SK-N-SH treated with all-trans-retinoic acid at 6 μM for 48 hours (cell line): ENCODE measurements at regions not wholly inside any gene's neighbourhood (a gene's known extent, or its start where the extent isn't known, plus 50 kb on each side); places are given as distances from the start of the nearest gene placed in this dataset.

Experiments
- ARNTL ChIP-seq: fragments of 450-650 bp; formaldehyde crosslinking; IDR thresholded peaks from 2 replicates; pipeline ENCODE4 v1.5.0; 2020; ENCODE audit warnings: low read depth, mild to moderate bottlenecking, moderate library complexity, borderline replicate concordance
- CREB5 ChIP-seq: fragments of 250-450 bp; sonication (Bioruptor Pico); IDR thresholded peaks from 2 replicates; pipeline ENCODE4 v1.5.1; 2020; ENCODE audit warnings: low read depth, mild to moderate bottlenecking, moderate library complexity
- CSDC2 ChIP-seq: fragments of 250-450 bp; sonication (Bioruptor Pico); IDR thresholded peaks from 2 replicates; pipeline ENCODE4 v1.5.0; 2020; ENCODE audit warnings: mild to moderate bottlenecking, moderate library complexity
- CSRNP3 ChIP-seq: fragments of 250-450 bp; sonication (Bioruptor Pico); IDR thresholded peaks from 2 replicates; pipeline ENCODE4 v1.5.1; 2021; ENCODE audit warnings: mild to moderate bottlenecking, moderate library complexity
- ESRRG ChIP-seq: fragments of 250-450 bp; sonication (Bioruptor Pico); IDR thresholded peaks from 2 replicates; pipeline ENCODE4 v1.6.1; 2021; ENCODE audit warnings: mild to moderate bottlenecking
- OSR1 ChIP-seq: fragments of 250-450 bp; sonication (Bioruptor Pico); IDR thresholded peaks from 2 replicates; pipeline ENCODE4 v1.8.0; 2022; ENCODE audit warnings: moderate library complexity, mild to moderate bottlenecking, inconsistent platforms
- PPARA ChIP-seq: fragments of 250-450 bp; sonication (Bioruptor Pico); IDR thresholded peaks from 2 replicates; pipeline ENCODE4 v1.5.0; 2020; ENCODE audit warnings: mild to moderate bottlenecking, borderline replicate concordance
- ZNF565 ChIP-seq: fragments of 450-650 bp; formaldehyde crosslinking; conservative IDR thresholded peaks from 2 replicates; pipeline ENCODE4 v1.5.0; 2020; ENCODE audit warnings: low read depth, mild to moderate bottlenecking, moderate library complexity
- ZNF70 ChIP-seq: fragments of 450-650 bp; formaldehyde crosslinking; IDR thresholded peaks from 2 replicates; pipeline ENCODE4 v1.5.0; 2020; ENCODE audit warnings: mild to moderate bottlenecking, moderate library complexity
- TF ChIP-seq, protein P1 (sequence below): fragments of 250-450 bp; sonication (Bioruptor Pico); IDR thresholded peaks from 2 replicates; pipeline ENCODE4 v1.8.0; 2021; ENCODE audit warnings: low read depth, mild to moderate bottlenecking, moderate library complexity, borderline replicate concordance

- TF ChIP-seq ZNF70 (CRISPR knock-in tag) (no peak), OSR1 (CRISPR knock-in tag) (no peak), CSDC2 (CRISPR knock-in tag) (no peak), ESRRG (no peak), CSRNP3 (CRISPR knock-in tag) (no peak), ZNF565 (CRISPR knock-in tag) (no peak), ARNTL (CRISPR knock-in tag) (no peak), CREB5 (CRISPR knock-in tag) (no peak), PPARA (CRISPR knock-in tag) (no peak)
- TF ChIP-seq, protein P1, sequence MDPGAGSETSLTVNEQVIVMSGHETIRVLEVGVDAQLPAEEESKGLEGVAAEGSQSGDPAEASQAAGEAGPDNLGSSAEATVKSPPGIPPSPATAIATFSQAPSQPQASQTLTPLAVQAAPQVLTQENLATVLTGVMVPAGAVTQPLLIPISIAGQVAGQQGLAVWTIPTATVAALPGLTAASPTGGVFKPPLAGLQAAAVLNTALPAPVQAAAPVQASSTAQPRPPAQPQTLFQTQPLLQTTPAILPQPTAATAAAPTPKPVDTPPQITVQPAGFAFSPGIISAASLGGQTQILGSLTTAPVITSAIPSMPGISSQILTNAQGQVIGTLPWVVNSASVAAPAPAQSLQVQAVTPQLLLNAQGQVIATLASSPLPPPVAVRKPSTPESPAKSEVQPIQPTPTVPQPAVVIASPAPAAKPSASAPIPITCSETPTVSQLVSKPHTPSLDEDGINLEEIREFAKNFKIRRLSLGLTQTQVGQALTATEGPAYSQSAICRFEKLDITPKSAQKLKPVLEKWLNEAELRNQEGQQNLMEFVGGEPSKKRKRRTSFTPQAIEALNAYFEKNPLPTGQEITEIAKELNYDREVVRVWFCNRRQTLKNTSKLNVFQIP, result no peak
These were observed 227.7 kb upstream of the GPRIN3 start for GRCh38 chr4:89535251-89535650.
